HEK293 (cell line): ENCODE measurements at regions not wholly inside any gene's neighbourhood (a gene's known extent, or its start where the extent isn't known, plus 50 kb on each side); places are given as distances from the start of the nearest gene placed in this dataset.

Experiments used
- CTCF ChIA-PET: fragments of 350-600 bp; formaldehyde crosslinking; extraction: SDS; loops from one replicate; lab custom pipeline; 2021; ENCODE audit warnings: antibody characterized with exemption; lab: Yijun Ruan, JAX
- POLR2A ChIA-PET: fragments of 300-600 bp; formaldehyde crosslinking; extraction: SDS; loops from one replicate; lab custom pipeline; 2020; ENCODE audit warnings: antibody characterized with exemption, inconsistent platforms; lab: Yijun Ruan, JAX
- H3K27ac ChIP-seq: fragments of 200-500 bp; sonication (Bioruptor generic); 2 replicates; pipeline ENCODE4 v1.5.1; 2014; ENCODE audit warnings: low read depth, low read length, control low read depth, inconsistent platforms; ENCODE audit errors: extremely low read depth
- H3K36me3 ChIP-seq, 2 experiments: fragments of 200-500 bp in 1 of 2; sonication (Bioruptor generic) in 1 of 2; 1 replicate in 1 of 2; 2 replicates in 1 of 2; pipeline ENCODE4 v1.5.1; 2014 to 2017; ENCODE audit warnings: inconsistent platforms in 2 of 2, low read length in 2 of 2; ENCODE audit not compliant: control insufficient read depth in 2 of 2, insufficient read depth in 1 of 2
- H3K4me1 ChIP-seq: fragments of 200-500 bp; sonication (Bioruptor generic); 2 replicates; pipeline ENCODE4 v1.5.1; 2014; ENCODE audit warnings: mild to moderate bottlenecking, low read length, inconsistent platforms; ENCODE audit not compliant: control insufficient read depth, insufficient read depth
- H3K4me3 ChIP-seq: 2 replicates; pipeline ENCODE4 v1.5.1; 2011; ENCODE audit warnings: low read depth, mild to moderate bottlenecking, control low read depth, low read length, moderate library complexity
- H3K9me3 ChIP-seq: fragments of 200-500 bp; sonication (Bioruptor generic); 2 replicates; pipeline ENCODE4 v1.5.1; 2014; ENCODE audit warnings: low read depth, low read length, inconsistent platforms; ENCODE audit not compliant: control insufficient read depth, insufficient read depth
- GLI4 ChIP-seq: fragments of 450-650 bp; formaldehyde crosslinking; IDR thresholded peaks from 2 replicates; pipeline ENCODE4 v1.5.1; 2016; ENCODE audit warnings: missing biosample characterization, missing genetic modification characterization
- GLIS1 ChIP-seq: fragments of 450-650 bp; formaldehyde crosslinking; IDR thresholded peaks from 2 replicates; pipeline ENCODE4 v1.5.1; 2016; ENCODE audit warnings: missing biosample characterization, missing genetic modification characterization
- KLF16 ChIP-seq: fragments of 450-650 bp; formaldehyde crosslinking; IDR thresholded peaks from 2 replicates; pipeline ENCODE4 v1.5.1; 2017; ENCODE audit warnings: missing biosample characterization, missing genetic modification characterization
- KLF9 ChIP-seq: fragments of 450-650 bp; formaldehyde crosslinking; IDR thresholded peaks from 2 replicates; pipeline ENCODE4 v1.5.1; 2016; ENCODE audit warnings: missing biosample characterization, missing genetic modification characterization, low read depth
- SALL2 ChIP-seq: fragments of 450-650 bp; formaldehyde crosslinking; IDR thresholded peaks from 2 replicates; pipeline ENCODE4 v1.5.0; 2017; ENCODE audit warnings: missing biosample characterization, mild to moderate bottlenecking, missing genetic modification characterization, borderline replicate concordance
- SETDB1 ChIP-seq: IDR thresholded peaks from one replicate; pipeline ENCODE4 v1.6.1; 2017; ENCODE audit warnings: mild to moderate bottlenecking, low read length, moderate library complexity, mixed read lengths; ENCODE audit not compliant: insufficient read length
- SP2 ChIP-seq: fragments of 450-650 bp; formaldehyde crosslinking; IDR thresholded peaks from 2 replicates; pipeline ENCODE4 v1.5.1; 2016; ENCODE audit warnings: missing biosample characterization, missing genetic modification characterization
- TRIM28 ChIP-seq: IDR thresholded peaks from 2 replicates; pipeline ENCODE4 v1.6.1; 2011; ENCODE audit warnings: low read length, control low read depth, borderline replicate concordance
- WT1 ChIP-seq: fragments of 450-650 bp; formaldehyde crosslinking; IDR thresholded peaks from 2 replicates; pipeline ENCODE4 v1.5.1; 2016; ENCODE audit warnings: missing biosample characterization, missing genetic modification characterization
- ZBTB17 ChIP-seq: fragments of 450-650 bp; formaldehyde crosslinking; IDR thresholded peaks from 2 replicates; pipeline ENCODE4 v1.5.1; 2016; ENCODE audit warnings: missing biosample characterization, missing genetic modification characterization
- ZBTB48 ChIP-seq: fragments of 450-650 bp; formaldehyde crosslinking; IDR thresholded peaks from 2 replicates; pipeline ENCODE4 v1.5.1; 2016; ENCODE audit warnings: missing biosample characterization, missing genetic modification characterization
- ZBTB49 ChIP-seq: fragments of 450-650 bp; formaldehyde crosslinking; IDR thresholded peaks from 2 replicates; pipeline ENCODE4 v1.5.1; 2016; ENCODE audit warnings: missing biosample characterization, missing genetic modification characterization, low read depth
- ZEB2 ChIP-seq: fragments of 450-650 bp; formaldehyde crosslinking; IDR thresholded peaks from 2 replicates; pipeline ENCODE4 v1.5.1; 2016; ENCODE audit warnings: missing biosample characterization, missing genetic modification characterization
- ZNF311 ChIP-seq: fragments of 450-650 bp; formaldehyde crosslinking; IDR thresholded peaks from 2 replicates; pipeline ENCODE4 v1.5.1; 2017; ENCODE audit warnings: missing biosample characterization, missing genetic modification characterization, borderline replicate concordance
- ZNF394 ChIP-seq: fragments of 450-650 bp; formaldehyde crosslinking; IDR thresholded peaks from 2 replicates; pipeline ENCODE4 v1.5.1; 2016; ENCODE audit warnings: missing biosample characterization, missing genetic modification characterization, mild to moderate bottlenecking, moderate library complexity, borderline replicate concordance
- ZNF48 ChIP-seq: fragments of 450-650 bp; formaldehyde crosslinking; IDR thresholded peaks from 2 replicates; pipeline ENCODE4 v1.5.1; 2016; ENCODE audit warnings: missing biosample characterization, missing genetic modification characterization
- ZNF596 ChIP-seq: fragments of 450-650 bp; IDR thresholded peaks from 2 replicates; pipeline ENCODE4 v1.5.0; 2018; ENCODE audit warnings: missing biosample characterization, mild to moderate bottlenecking, missing genetic modification characterization, moderate library complexity
- ZNF629 ChIP-seq: fragments of 450-650 bp; formaldehyde crosslinking; IDR thresholded peaks from 2 replicates; pipeline ENCODE4 v1.5.1; 2017; ENCODE audit warnings: missing biosample characterization, missing genetic modification characterization
- ZNF654 ChIP-seq: fragments of 450-650 bp; formaldehyde crosslinking; IDR thresholded peaks from 2 replicates; pipeline ENCODE4 v1.5.1; 2016; ENCODE audit warnings: low read depth, missing biosample characterization, missing genetic modification characterization
- ZNF768 ChIP-seq: fragments of 450-650 bp; formaldehyde crosslinking; IDR thresholded peaks from 2 replicates; pipeline ENCODE4 v1.5.1; 2018; ENCODE audit warnings: missing biosample characterization, mild to moderate bottlenecking, missing genetic modification characterization
- ZNF791 ChIP-seq: fragments of 450-650 bp; formaldehyde crosslinking; IDR thresholded peaks from 2 replicates; pipeline ENCODE4 v1.5.1; 2016; ENCODE audit warnings: missing biosample characterization, missing genetic modification characterization
- ZSCAN16 ChIP-seq: fragments of 450-650 bp; formaldehyde crosslinking; IDR thresholded peaks from 2 replicates; pipeline ENCODE4 v1.5.1; 2016; ENCODE audit warnings: missing biosample characterization, missing genetic modification characterization
- TF ChIP-seq, protein P1 (sequence below): fragments of 450-650 bp; formaldehyde crosslinking; IDR thresholded peaks from 2 replicates; pipeline ENCODE4 v1.5.1; 2016; ENCODE audit warnings: missing biosample characterization, missing genetic modification characterization
- TF ChIP-seq, protein P2 (sequence below): fragments of 450-650 bp; formaldehyde crosslinking; IDR thresholded peaks from 2 replicates; pipeline ENCODE4; 2016; ENCODE audit warnings: missing biosample characterization, missing genetic modification characterization

GRCh38 chr18:24560511-24560981 lies 100.1 kb downstream of the HRH4 start (continued):
- TF ChIP-seq ZNF791 (tag by site-specific recombination) = no peak
- TF ChIP-seq ZNF629 (tag by site-specific recombination) = peak; percentile 65
- peak; percentile 80 for TF ChIP-seq WT1 (tag by site-specific recombination)
- TF ChIP-seq KLF9 (tag by site-specific recombination) = peak; percentile 14; the same call in 1 of the 2 replicates
- TF ChIP-seq SP2 = 0 out of 2 replicates have a peak, but pooled peaks have one; percentile 22
- peak; percentile 37; the same call in 1 of the 2 replicates for TF ChIP-seq ZBTB17 (tag by site-specific recombination)
- 0 out of 2 replicates have a peak, but pooled peaks have one; percentile 12 for TF ChIP-seq TRIM28

DNA sequence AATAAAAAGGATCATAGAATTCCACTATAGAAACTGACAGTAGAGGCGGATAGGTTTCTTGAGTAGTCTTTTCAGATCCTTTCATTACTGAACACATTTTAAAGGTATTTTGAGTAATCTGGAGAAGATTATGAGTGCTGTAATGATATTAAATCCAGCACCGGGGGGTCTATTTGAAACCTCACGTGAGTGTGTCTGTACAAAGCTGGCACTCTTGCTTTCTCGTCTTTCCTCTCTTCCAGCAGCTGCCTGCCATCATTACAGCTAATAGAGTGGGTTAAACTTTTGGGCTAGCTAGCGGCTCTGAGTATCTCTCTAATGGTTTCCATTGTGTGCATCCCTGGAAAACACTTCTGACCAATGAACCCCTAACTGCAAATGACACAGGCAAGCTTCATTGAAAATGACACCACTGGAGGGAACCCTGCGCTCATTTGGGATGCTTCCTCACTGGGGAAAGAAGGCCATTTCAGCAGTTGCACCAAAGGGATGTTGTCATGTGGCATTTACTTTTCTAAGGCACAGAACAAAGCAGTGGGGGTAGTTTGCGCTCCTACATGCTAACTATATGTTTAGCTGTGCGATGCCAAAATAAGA lies 101.0 kb downstream of the HRH4 start:
- H3K27ac ChIP-seq = no peak overlapping the region
- H3K9me3 ChIP-seq = no peaks in the 10 kb centered on the region
- peaks cover 8% of the 10 kb centered on the region; the same call in 1 of the 2 replicates for H3K4me1 ChIP-seq
- ChIA-PET POLR2A (no interaction called here), CTCF (interaction anchor here (0.6 to 1.5 kb wide), 4 partner anchors 8 to 157 kb away, joined by 3 to 4 read pairs (median 3); no protein-coding TSS in a partner anchor)
- H3K4me3 ChIP-seq = no peak overlapping the region
- peak; percentile 27; the same call in 1 of the 2 replicates for TF ChIP-seq GLIS1 (tag by site-specific recombination)
- TF ChIP-seq, protein P1, sequence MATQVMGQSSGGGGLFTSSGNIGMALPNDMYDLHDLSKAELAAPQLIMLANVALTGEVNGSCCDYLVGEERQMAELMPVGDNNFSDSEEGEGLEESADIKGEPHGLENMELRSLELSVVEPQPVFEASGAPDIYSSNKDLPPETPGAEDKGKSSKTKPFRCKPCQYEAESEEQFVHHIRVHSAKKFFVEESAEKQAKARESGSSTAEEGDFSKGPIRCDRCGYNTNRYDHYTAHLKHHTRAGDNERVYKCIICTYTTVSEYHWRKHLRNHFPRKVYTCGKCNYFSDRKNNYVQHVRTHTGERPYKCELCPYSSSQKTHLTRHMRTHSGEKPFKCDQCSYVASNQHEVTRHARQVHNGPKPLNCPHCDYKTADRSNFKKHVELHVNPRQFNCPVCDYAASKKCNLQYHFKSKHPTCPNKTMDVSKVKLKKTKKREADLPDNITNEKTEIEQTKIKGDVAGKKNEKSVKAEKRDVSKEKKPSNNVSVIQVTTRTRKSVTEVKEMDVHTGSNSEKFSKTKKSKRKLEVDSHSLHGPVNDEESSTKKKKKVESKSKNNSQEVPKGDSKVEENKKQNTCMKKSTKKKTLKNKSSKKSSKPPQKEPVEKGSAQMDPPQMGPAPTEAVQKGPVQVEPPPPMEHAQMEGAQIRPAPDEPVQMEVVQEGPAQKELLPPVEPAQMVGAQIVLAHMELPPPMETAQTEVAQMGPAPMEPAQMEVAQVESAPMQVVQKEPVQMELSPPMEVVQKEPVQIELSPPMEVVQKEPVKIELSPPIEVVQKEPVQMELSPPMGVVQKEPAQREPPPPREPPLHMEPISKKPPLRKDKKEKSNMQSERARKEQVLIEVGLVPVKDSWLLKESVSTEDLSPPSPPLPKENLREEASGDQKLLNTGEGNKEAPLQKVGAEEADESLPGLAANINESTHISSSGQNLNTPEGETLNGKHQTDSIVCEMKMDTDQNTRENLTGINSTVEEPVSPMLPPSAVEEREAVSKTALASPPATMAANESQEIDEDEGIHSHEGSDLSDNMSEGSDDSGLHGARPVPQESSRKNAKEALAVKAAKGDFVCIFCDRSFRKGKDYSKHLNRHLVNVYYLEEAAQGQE = no peak
- no peaks in the 10 kb centered on the region for H3K36me3 ChIP-seq

GRCh38 chr18:24567199-24567598 lies 106.8 kb downstream of the HRH4 start:
- no peaks in the 10 kb centered on the region for H3K36me3 ChIP-seq
- H3K27ac ChIP-seq = no peak overlapping the region
- CTCF ChIA-PET = no interaction called here
- POLR2A ChIA-PET = no interaction called here
- H3K4me3 ChIP-seq = no peak overlapping the region
- H3K4me1 ChIP-seq = no peaks in the 10 kb centered on the region
- no peaks in the 10 kb centered on the region for H3K9me3 ChIP-seq
- TF ChIP-seq ZEB2 (no peak), ZBTB49 (no peak), TRIM28 (no peak), GLI4 (no peak), ZBTB48 (tag by site-specific recombination) (no peak), ZNF654 (tag by site-specific recombination) (no peak), ZNF394 (tag by site-specific recombination) (no peak), ZSCAN16 (tag by site-specific recombination) (no peak), ZNF311 (tag by site-specific recombination) (no peak), KLF16 (tag by site-specific recombination) (no peak), SALL2 (tag by site-specific recombination) (no peak), SETDB1 (no peak), ZNF596 (tag by site-specific recombination) (no peak), ZNF48 (no peak), ZNF768 (tag by site-specific recombination) (no peak)
- TF ChIP-seq, protein P2, sequence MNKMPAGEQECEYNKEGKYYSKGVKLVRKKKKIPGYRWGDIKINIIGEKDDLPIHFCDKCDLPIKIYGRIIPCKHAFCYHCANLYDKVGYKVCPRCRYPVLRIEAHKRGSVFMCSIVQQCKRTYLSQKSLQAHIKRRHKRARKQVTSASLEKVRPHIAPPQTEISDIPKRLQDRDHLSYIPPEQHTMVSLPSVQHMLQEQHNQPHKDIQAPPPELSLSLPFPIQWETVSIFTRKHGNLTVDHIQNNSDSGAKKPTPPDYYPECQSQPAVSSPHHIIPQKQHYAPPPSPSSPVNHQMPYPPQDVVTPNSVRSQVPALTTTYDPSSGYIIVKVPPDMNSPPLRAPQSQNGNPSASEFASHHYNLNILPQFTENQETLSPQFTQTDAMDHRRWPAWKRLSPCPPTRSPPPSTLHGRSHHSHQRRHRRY (tag by site-specific recombination) = no peak
